GM23248 (cell line): ENCODE measurements at regions not wholly inside any gene's neighbourhood (a gene's known extent, or its start where the extent isn't known, plus 50 kb on each side); places are given as distances from the start of the nearest gene placed in this dataset.

Experiments used
- DNase-seq: peaks from one replicate; pipeline ENCODE4 v3.0.0-alpha.2; 2015
- H2AFZ ChIP-seq: fragments of 200-600 bp; sonication (generic); 2 replicates; pipeline ENCODE4 v1.6.1; 2016; ENCODE audit warnings: antibody characterized with exemption
- H3F3A ChIP-seq: fragments of 200-600 bp; sonication (generic); 2 replicates; pipeline ENCODE4 v1.6.1; 2016; ENCODE audit warnings: mild to moderate bottlenecking, antibody characterized with exemption, mixed run types; ENCODE audit not compliant: insufficient read depth
- H3K27ac ChIP-seq: fragments of 200-600 bp; sonication (generic); 2 replicates; pipeline ENCODE4 v1.5.1; 2016; ENCODE audit warnings: mild to moderate bottlenecking
- H3K27me3 ChIP-seq: fragments of 200-600 bp; sonication (generic); replicated peaks from 2 replicates; pipeline ENCODE4 v1.6.1; 2016; ENCODE audit warnings: mild to moderate bottlenecking; ENCODE audit not compliant: insufficient read depth
- H3K36me3 ChIP-seq: fragments of 200-600 bp; sonication (generic); 2 replicates; pipeline ENCODE4 v1.6.1; 2016; ENCODE audit warnings: low read depth, mild to moderate bottlenecking
- H3K4me1 ChIP-seq: fragments of 200-600 bp; sonication (generic); 2 replicates; pipeline ENCODE4 v1.6.1; 2016; ENCODE audit warnings: mild to moderate bottlenecking; ENCODE audit not compliant: insufficient read depth
- H3K4me2 ChIP-seq: fragments of 200-600 bp; sonication (generic); one replicate; pipeline ENCODE4 v1.6.1; 2016; ENCODE audit warnings: mild to moderate bottlenecking; ENCODE audit not compliant: unreplicated experiment
- H3K4me3 ChIP-seq: fragments of 200-600 bp; sonication (generic); 2 replicates; pipeline ENCODE4 v1.5.1; 2016; ENCODE audit warnings: mild to moderate bottlenecking
- H3K79me2 ChIP-seq: fragments of 200-600 bp; sonication (generic); 2 replicates; pipeline ENCODE4 v1.6.1; 2016; ENCODE audit warnings: mild to moderate bottlenecking; ENCODE audit not compliant: insufficient read depth
- H3K9ac ChIP-seq: fragments of 200-600 bp; sonication (generic); 2 replicates; pipeline ENCODE4 v1.6.1; 2016; ENCODE audit warnings: mild to moderate bottlenecking
- H3K9me2 ChIP-seq: fragments of 200-600 bp; sonication (generic); 2 replicates; pipeline ENCODE4 v1.6.1; 2016; ENCODE audit warnings: mixed run types, mild to moderate bottlenecking, moderate library complexity; ENCODE audit not compliant: insufficient read depth
- H3K9me3 ChIP-seq: fragments of 200-600 bp; sonication (generic); one replicate; pipeline ENCODE4 v1.6.1; 2017; ENCODE audit warnings: low read depth
- H4K20me1 ChIP-seq: fragments of 200-600 bp; sonication (generic); 2 replicates; pipeline ENCODE4 v1.6.0; 2016; ENCODE audit not compliant: insufficient read depth
- EZH2 ChIP-seq: fragments of 200-600 bp; sonication (generic); IDR thresholded peaks from 2 replicates; pipeline ENCODE4 v1.6.1; 2018; ENCODE audit warnings: antibody characterized with exemption, mild to moderate bottlenecking; ENCODE audit not compliant: insufficient read depth, poor library complexity, severe bottlenecking
- EZH2phosphoT487 ChIP-seq: fragments of 200-600 bp; sonication (generic); IDR thresholded peaks from 2 replicates; pipeline ENCODE4 v1.6.1; 2018; ENCODE audit warnings: antibody characterized with exemption, moderate library complexity, mild to moderate bottlenecking, low read depth; ENCODE audit not compliant: insufficient read depth
- WGBS, 2 experiments: methylation state at CpG; one replicate each; pipeline ENCODE4 v1.1.6; 2015 to 2017; ENCODE audit warnings: low lambda C conversion rate in 2 of 2, low coverage in 1 of 2; ENCODE audit errors: missing lambda C conversion rate in 2 of 2; 5-methylcytosine and 5-hydroxymethylcytosine counted together
- in situ Hi-C: fragments of 300-500 bp; cut with MboI; formaldehyde crosslinking; loops from 2 replicates; pipeline ENCODE4 v1.15.0; 2020

DNA sequence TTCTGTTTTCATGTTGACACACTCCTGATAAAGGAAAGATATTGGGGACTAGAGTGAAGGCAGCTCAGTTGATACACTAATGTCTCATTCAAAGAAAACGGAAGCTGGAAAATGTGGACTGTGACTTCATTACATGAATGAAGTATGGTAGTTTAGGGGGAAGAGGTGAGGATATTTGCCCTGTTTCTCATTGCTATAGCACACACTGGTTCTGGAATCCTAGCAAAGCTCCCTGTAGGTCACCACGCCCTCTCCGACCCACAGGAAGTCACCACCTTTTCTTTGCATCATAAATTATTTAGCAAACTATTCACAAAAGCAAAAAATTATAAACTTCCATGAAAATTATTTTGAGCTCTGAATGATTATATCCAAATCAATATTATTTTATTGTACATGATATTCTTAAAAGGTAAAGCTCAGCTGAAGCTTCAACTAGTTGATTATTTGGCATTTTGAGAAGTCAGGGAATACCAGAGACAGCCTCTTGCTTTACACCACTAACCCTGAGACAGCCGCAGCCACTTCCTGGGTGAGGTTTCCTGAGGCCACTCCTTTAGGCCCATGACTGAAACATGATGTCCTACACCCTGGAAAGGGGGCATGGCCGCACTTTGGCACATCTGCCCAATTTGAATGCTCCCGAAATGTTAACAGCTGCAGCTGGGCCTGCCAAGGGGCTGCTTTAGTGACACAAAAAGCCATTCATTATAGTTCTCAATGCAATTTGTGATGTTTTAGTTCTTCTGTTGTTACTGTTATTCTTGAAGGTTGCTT, 50.0 kb upstream of the WDFY2 start:
- DNase-seq = peak; percentile 43
- WGBS, 2 experiments = 38 to 48% methylated on average over 6 of the region's 6 CpGs
- peak overlapping the region; percentile 1 for H3K27ac ChIP-seq
- TF ChIP-seq EZH2 (no peak), EZH2phosphoT487 (no peak)
- no peaks in the 10 kb centered on the region for H3K9me3 ChIP-seq
- no peaks in the 10 kb centered on the region for H3K9me2 ChIP-seq
- H2AFZ ChIP-seq = peak overlapping the region; percentile 79
- peak overlapping the region; percentile 29 for H3K4me2 ChIP-seq
- peaks cover 23% of the 10 kb centered on the region for H3K4me1 ChIP-seq
- H3K27me3 ChIP-seq = no peaks in the 10 kb centered on the region
- in situ Hi-C loops = no loop called here
- H3K4me3 ChIP-seq = no peak overlapping the region
- H3K36me3 ChIP-seq = no peaks in the 10 kb centered on the region
- no peak overlapping the region for H3K9ac ChIP-seq
- no peaks in the 10 kb centered on the region for H3K79me2 ChIP-seq
- H4K20me1 ChIP-seq = no peaks in the 10 kb centered on the region
- peaks cover 15% of the 10 kb centered on the region for H3F3A ChIP-seq
